Psoas muscle (tissue), 7 donors: ENCODE measurements at regions not wholly inside any gene's neighbourhood (a gene's known extent, or its start where the extent isn't known, plus 50 kb on each side); places are given as distances from the start of the nearest gene placed in this dataset.

ENCODE experiments used
- ATAC-seq, 4 donors: fragments of 200-7000 bp; cut with Tn5 transposase; one replicate each; pipeline ENCODE4 v1.9.1; 2020; ENCODE audit warnings: moderate library complexity in 3 of 4, mild to moderate bottlenecking in 2 of 4
- DNase-seq, 2 donors: peaks; one replicate each; pipeline ENCODE4 v3.0.0-alpha.2; 2020
- H3K27ac ChIP-seq: fragments of 200-600 bp; one replicate; pipeline ENCODE4 v1.8.0; 2022
- H3K27me3 ChIP-seq, 3 donors: fragments of 200-600 bp in 1 of 3; one replicate each; pipeline versions ENCODE4 v1.6.1 to v1.8.0; 2013 to 2022; ENCODE audit warnings: low read length in 2 of 3, mild to moderate bottlenecking in 2 of 3, moderate library complexity in 1 of 3; ENCODE audit not compliant: insufficient read depth in 3 of 3
- H3K36me3 ChIP-seq, 2 donors: fragments of 200-600 bp in 1 of 2; one replicate each; pipeline versions ENCODE4 v1.6.1 to v1.8.0; 2013 to 2022; ENCODE audit warnings: low read depth in 1 of 2, mild to moderate bottlenecking in 1 of 2, moderate library complexity in 1 of 2; ENCODE audit not compliant: insufficient read depth in 1 of 2
- H3K4me1 ChIP-seq: fragments of 200-600 bp; one replicate; pipeline ENCODE4 v1.8.0; 2022
- H3K4me3 ChIP-seq: fragments of 200-600 bp; one replicate; pipeline ENCODE4 v1.8.0; 2022; ENCODE audit warnings: mild to moderate bottlenecking
- H3K9me3 ChIP-seq: fragments of 200-600 bp; one replicate; pipeline ENCODE4 v1.8.0; 2022
- CTCF ChIP-seq: fragments of 200-600 bp; IDR thresholded peaks from one replicate; pipeline ENCODE4 v1.8.0; 2022; ENCODE audit warnings: antibody characterized with exemption
- WGBS, 3 donors: extraction: QIAGEN DNeasy Blood & Tissue Kit; methylation state at CpG; one replicate each; pipeline versions ENCODE4 v1.1.6 to v1.1.7; 2013; 5-methylcytosine and 5-hydroxymethylcytosine counted together
- intact Hi-C, 2 donors: fragments of 100-400 bp; cut with DNase I; formaldehyde crosslinking; loops; one replicate each; pipeline versions ENCODE4 v1.11.0 to v1.14.2; 2022
- donor health status: healthy with polysubstance abuse.
- donor health status: DM: no; HTN: no; CAD: no; lungs with moderate emphysema.
- donor health status: Bipolar disorder and iron deficiency.
- donor health status: healthy.
- donor health status: DM: yes; HTN: yes; CAD: no.
- donor health status: DM: no; HTN: no; CAD: no.
- donor health status: DM: yes; HTN: yes; CAD: no.

- Histone ChIP-seq H3K9me3 (peaks cover 6% of the 10 kb centered on the region), H3K4me3 (no peak overlapping the region), H3K27ac (no peak overlapping the region), H3K27me3 (no peaks in the 10 kb centered on the region), H3K4me1 (no peaks in the 10 kb centered on the region), H3K36me3 (no peaks in the 10 kb centered on the region)
- intact Hi-C loops: no loop called here
- 78 to 79% (median 78%) methylated on average over 14 of the region's 14 CpGs for WGBS, 3 donors
- DNase-seq: no peak
- ATAC-seq: no peak
- no peak for TF ChIP-seq CTCF
Measured at GRCh38 chr15:27638958-27639357, 460.2 kb downstream of the OCA2 start.

DNA sequence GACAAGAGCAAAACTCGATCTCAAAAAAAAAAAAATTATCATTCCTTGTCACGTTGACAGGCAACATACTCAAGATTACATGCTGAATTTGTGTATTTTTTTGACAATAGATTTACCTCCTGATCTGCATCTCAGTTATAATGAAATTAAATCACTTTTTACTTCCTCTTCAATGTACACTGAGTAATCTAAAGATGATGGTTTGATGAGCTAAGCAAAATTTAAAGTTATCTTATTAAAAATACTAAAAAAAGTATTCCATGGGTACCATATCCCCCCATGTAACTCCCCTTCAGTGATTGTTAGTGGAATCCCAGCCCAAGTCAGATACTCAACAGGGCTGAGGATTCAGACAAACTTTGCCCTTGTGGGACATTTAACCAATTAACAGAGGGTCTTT, 463.2 kb downstream of the OCA2 start:
- ATAC-seq: no peak
- Histone ChIP-seq H3K9me3 (no peaks in the 10 kb centered on the region), H3K27me3 (no peaks in the 10 kb centered on the region), H3K27ac (no peak overlapping the region), H3K4me3 (no peak overlapping the region), H3K4me1 (no peaks in the 10 kb centered on the region), H3K36me3 (no peaks in the 10 kb centered on the region)
- intact Hi-C loops: no loop called here
- TF ChIP-seq CTCF: no peak
- 58 to 72% (median 71%) methylated on average over 2 of the region's 2 CpGs for WGBS, 3 donors
- DNase-seq: no peak

DNA sequence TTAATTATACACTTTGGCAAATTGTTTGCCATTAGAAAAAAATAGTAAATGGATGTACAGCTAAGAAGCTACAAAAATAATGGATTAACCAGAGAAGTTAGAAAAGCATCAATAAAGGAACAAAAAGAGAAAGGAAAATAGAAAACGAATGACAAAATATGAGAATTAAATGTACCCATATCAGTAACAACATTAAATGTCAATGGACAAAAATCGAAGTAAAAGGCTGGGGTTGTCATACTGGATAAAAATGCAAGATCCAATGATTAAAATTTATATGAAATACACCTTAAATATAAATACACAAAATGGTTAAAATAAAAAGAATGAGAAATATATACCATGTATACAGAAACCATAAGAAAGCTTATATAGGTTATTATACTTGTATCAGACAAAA, 470.6 kb downstream of the OCA2 start:
- no peaks in the 10 kb centered on the region for H3K4me1 ChIP-seq
- H3K27ac ChIP-seq: no peak overlapping the region
- TF ChIP-seq CTCF: no peak
- peaks cover 20% of the 10 kb centered on the region for H3K9me3 ChIP-seq
- ATAC-seq: no peak
- no peak overlapping the region for H3K4me3 ChIP-seq
- intact Hi-C loops: no loop called here
- H3K36me3 ChIP-seq: no peaks in the 10 kb centered on the region
- no peaks in the 10 kb centered on the region for H3K27me3 ChIP-seq
- no peak for DNase-seq
- 81 to 88% (median 83%) methylated on average over 2 of the region's 2 CpGs for WGBS, 3 donors

DNA sequence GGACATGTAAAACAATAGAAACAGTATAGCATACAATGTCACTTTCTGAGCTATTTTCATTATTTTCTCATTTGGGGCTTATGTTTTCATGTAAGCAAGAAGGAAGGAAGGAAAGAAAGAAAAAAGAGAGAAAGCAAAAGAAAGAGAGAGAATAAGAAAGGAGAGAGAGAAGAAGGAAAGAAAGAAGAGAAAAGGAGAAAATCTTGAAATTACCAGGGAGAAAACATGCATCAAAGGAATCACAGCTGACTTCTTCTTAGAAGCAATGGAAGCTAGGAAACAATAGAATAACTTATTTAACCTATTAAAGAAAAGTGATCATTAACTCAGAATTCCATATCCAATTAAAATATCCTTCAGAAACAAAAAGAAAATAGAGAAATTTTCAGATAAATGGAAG, 471.5 kb downstream of the OCA2 start:
- no peaks in the 10 kb centered on the region for H3K36me3 ChIP-seq
- no peaks in the 10 kb centered on the region for H3K4me1 ChIP-seq
- no peak overlapping the region for H3K4me3 ChIP-seq
- no peak for ATAC-seq
- H3K27me3 ChIP-seq: no peaks in the 10 kb centered on the region
- H3K9me3 ChIP-seq: peaks cover 20% of the 10 kb centered on the region
- no peak overlapping the region for H3K27ac ChIP-seq
- intact Hi-C loops: no loop called here
- DNase-seq: no peak
- TF ChIP-seq CTCF: no peak

- intact Hi-C loops: no loop called here
- ATAC-seq: no peak
- no peak overlapping the region for H3K4me3 ChIP-seq
- DNase-seq: no peak
- no peak overlapping the region for H3K27ac ChIP-seq
- no peaks in the 10 kb centered on the region for H3K4me1 ChIP-seq
- no peaks in the 10 kb centered on the region for H3K36me3 ChIP-seq
- peaks cover 20% of the 10 kb centered on the region for H3K9me3 ChIP-seq
- TF ChIP-seq CTCF: no peak
- no peaks in the 10 kb centered on the region for H3K27me3 ChIP-seq
- WGBS, 3 donors: 71 to 79% (median 73%) methylated on average over 9 of the region's 9 CpGs
Measured at GRCh38 chr15:27623560-27624305, 475.4 kb downstream of the OCA2 start.
